Epithelial cell of esophagus (primary cell): ENCODE measurements at regions not wholly inside any gene's neighbourhood (a gene's known extent, or its start where the extent isn't known, plus 50 kb on each side); places are given as distances from the start of the nearest gene placed in this dataset.

Experiments used
- DNase-seq: peaks from one replicate; pipeline ENCODE4 v3.0.0; 2010; ENCODE audit warnings: low read depth
- H3K4me3 ChIP-seq: 2 replicates; pipeline ENCODE4 v1.5.1; 2011; ENCODE audit warnings: mild to moderate bottlenecking, low read length, control low read depth
- CTCF ChIP-seq: IDR thresholded peaks from 2 replicates; pipeline ENCODE4 v1.5.1; 2011; ENCODE audit warnings: low read depth, mild to moderate bottlenecking, low read length, control low read depth, inconsistent platforms; ENCODE audit not compliant: insufficient read depth; ENCODE audit errors: missing control alignments

- H3K4me3 ChIP-seq, result no peak overlapping the region
- DNase-seq, result no peak
- no peak for TF ChIP-seq CTCF
Measured at GRCh38 chr6:168380956-168381605, 59.9 kb upstream of the SMOC2 start.

DNA sequence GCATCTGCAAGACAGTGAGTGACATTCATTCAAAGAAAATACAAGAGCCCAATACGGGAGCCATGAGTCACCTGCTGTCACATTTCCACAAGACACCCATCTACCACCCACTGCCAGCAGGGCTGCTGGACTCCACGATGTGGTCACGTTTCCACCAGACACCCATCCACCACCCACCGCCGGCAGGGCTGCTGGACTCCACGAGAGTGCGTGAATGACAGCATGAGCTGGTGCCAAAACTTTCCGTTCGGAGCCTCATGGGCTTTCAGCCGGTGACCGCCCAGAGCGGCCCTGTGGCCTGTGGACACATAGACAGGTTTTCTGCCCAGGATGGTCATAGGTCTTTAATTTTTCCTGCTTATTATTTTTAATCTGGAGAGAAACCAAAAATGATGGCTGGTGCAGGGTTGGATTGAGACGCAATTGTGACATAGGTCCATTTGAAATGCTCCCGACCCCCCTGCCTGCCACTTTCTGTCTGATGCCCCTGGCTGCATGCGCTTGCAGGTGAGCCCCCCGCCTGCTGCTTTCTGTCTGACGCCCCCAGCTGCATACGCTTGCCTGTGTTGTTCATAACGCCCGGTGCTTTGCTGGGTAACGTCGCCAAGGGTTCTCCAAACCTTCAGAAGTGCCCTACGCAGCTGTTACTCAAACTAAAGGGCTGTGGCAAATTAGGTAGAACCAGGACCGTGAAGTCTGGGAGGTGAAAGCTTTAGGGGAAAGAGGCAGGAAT, 59.1 kb upstream of the SMOC2 start:
- no peak overlapping the region for H3K4me3 ChIP-seq
- no peak for TF ChIP-seq CTCF
- no peak for DNase-seq

DNA sequence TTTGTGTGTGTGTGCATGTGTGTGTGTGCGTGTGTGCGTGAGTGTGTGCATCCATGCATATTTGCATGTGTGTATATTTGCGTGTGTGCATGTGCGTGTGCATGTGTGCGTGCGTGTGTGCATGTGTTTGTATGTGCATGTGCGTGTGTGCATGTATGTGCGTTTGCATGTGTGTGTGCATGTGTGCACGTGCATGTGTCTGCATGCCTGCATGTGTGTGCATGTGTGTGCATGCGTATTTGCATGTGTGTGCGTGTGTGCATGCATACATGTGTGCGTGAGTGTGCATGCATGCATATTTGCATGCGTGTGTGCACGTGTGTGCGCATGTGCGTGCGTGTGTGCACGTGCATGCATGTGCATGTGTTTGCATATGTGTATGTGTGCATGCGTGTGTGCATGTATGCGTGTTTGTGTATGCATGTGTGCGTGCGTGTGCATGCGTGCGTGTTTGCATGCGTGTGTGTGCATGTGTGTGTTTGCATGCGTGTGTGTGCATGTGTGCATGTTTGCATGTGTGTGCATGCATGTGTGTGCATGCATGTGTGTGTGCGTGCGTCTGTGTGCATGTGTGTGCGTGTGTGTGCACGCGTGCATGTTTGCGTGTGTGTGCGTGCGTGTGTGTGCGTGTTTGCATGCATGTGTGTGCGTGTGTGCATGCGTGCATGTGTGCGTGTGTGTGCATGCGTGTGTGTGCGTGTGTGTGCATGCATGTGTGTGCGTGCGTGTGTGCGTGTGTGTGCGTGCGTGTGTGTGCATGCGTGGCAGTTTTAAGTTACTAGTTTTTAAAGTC, 57.7 kb upstream of the SMOC2 start:
- DNase-seq, result no peak
- H3K4me3 ChIP-seq, result no peak overlapping the region
- no peak for TF ChIP-seq CTCF

DNA sequence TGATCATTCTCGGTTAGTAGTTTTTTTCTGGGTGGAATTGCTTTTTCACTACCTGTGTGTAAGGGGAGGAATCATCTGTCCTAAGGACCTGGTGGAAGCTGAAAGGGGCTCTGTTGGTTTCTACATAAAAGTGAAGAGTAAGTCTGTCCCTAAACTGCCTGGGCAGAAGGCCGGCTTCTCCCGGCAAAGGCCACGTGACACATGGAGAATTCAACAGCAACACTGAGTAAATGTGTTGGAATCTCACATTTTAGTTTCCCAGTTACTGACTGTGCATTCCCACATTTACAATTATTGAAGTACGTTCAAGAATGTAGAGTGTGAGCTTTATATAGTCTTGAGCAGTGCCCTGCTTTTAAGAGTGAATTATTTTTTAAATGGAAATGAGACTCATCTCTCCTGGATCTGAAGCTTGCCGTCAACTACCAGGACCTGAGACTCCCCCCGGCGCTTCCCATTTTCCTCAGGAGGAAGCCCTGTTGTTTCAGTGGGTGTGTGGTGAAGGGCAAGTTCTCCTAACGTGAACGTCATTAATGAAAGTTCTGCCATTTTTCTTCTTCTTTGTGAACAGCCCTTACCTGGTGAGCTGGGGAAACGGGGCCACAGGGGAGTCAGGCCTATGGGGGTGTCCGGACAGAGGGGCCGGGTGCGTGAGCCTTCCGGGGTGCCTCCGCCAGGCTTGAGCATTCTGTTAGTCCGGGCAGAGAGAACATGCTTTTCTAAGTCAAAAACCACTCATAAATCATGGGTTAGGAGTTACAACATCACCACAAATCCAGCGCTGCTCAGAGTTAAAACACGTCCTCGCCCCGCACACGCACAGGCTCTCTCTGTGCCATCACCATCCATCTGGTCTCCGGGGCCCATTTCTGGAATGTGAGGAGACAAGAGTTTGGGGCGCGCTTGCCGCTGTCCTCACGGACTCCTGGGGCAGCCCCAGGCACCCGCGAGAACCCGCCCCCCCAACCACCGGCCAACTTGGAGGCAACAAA, 56.6 kb upstream of the SMOC2 start:
- TF ChIP-seq CTCF, result no peak
- no peak for DNase-seq

GRCh38 chr6:168385037-168385759, 55.8 kb upstream of the SMOC2 start:
- DNase-seq, result no peak
- no peak overlapping the region for H3K4me3 ChIP-seq
- no peak for TF ChIP-seq CTCF

More for the DNA sequence above, 56.6 kb upstream of the SMOC2 start:
- H3K4me3 ChIP-seq, result no peak overlapping the region
